ENCODE measurements at regions not wholly inside any gene's neighbourhood (a gene's known extent, or its start where the extent isn't known, plus 50 kb on each side); places are given as distances from the start of the nearest gene placed in this dataset.

DNA sequence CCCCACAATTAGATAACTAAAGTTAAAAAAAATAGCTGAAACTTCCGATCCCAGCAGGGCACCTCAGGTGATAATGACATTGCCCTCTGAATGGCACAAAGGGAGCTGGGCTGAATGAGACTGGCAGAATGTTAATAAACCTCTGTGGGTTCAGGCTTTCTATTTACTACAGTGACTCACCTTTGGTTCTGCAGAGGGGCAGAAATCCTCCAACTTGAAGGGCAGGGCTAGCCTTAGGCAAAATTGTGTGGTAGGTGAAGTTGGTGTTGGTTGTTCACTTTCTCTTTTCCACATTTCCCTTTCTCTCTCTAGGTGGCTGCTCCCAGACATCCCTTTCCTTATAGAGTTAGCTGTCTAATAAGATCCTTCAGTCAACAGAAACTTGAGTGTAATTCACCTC lies 625.2 kb downstream of the EPM2A start:
- TF ChIP-seq, protein P1, sequence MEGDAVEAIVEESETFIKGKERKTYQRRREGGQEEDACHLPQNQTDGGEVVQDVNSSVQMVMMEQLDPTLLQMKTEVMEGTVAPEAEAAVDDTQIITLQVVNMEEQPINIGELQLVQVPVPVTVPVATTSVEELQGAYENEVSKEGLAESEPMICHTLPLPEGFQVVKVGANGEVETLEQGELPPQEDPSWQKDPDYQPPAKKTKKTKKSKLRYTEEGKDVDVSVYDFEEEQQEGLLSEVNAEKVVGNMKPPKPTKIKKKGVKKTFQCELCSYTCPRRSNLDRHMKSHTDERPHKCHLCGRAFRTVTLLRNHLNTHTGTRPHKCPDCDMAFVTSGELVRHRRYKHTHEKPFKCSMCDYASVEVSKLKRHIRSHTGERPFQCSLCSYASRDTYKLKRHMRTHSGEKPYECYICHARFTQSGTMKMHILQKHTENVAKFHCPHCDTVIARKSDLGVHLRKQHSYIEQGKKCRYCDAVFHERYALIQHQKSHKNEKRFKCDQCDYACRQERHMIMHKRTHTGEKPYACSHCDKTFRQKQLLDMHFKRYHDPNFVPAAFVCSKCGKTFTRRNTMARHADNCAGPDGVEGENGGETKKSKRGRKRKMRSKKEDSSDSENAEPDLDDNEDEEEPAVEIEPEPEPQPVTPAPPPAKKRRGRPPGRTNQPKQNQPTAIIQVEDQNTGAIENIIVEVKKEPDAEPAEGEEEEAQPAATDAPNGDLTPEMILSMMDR (IDR thresholded peaks at IDR 0.05; ENCODE audit: low read length), result no peak
- TF ChIP-seq EZH2 (IDR thresholded peaks at IDR 0.05; ENCODE audit: borderline replicate concordance, low read length), result no peak

Measured in OCI-LY1 (cell line).